IPS DF 19.7 (cell line): ENCODE measurements at regions not wholly inside any gene's neighbourhood (a gene's known extent, or its start where the extent isn't known, plus 50 kb on each side); places are given as distances from the start of the nearest gene placed in this dataset.

Experiments
- DNase-seq: peaks from one replicate; pipeline ENCODE4 v3.0.0-alpha.2; 2013; ENCODE audit warnings: low read depth, low spot score

DNA sequence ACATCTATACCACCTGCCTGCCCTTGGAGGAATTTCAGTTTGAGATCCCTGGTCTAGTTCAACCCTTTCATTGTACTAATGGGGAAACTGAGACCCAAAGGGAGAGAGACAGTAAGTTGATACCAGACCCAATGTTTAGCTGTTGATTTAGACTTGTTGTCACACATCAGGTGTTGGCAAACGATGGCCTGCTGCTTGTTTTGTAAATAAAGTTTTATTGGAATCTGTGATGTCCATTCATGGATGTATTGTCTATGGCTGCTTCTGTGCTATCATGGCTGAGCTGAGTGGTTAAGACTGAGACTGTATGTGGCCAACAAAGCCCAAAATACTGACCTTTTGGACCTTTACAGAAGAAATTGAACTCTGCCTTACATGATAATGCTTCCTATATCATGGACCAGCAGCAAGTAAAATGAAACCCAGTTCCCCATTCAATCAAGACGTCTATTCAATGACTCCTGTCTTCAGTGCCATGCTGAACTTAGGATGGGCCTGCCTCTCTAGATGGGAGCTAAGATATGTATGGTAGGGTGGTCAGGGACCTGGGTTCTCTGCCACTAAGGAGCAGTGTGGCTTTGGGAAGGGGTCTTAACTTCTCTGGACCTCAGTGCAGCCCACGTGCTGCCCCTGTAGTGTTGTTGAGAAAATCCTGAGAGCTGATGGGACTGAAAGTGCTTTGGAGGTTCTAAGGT is 111.0 kb downstream of the IRX5 start:
- no peak for DNase-seq

DNA sequence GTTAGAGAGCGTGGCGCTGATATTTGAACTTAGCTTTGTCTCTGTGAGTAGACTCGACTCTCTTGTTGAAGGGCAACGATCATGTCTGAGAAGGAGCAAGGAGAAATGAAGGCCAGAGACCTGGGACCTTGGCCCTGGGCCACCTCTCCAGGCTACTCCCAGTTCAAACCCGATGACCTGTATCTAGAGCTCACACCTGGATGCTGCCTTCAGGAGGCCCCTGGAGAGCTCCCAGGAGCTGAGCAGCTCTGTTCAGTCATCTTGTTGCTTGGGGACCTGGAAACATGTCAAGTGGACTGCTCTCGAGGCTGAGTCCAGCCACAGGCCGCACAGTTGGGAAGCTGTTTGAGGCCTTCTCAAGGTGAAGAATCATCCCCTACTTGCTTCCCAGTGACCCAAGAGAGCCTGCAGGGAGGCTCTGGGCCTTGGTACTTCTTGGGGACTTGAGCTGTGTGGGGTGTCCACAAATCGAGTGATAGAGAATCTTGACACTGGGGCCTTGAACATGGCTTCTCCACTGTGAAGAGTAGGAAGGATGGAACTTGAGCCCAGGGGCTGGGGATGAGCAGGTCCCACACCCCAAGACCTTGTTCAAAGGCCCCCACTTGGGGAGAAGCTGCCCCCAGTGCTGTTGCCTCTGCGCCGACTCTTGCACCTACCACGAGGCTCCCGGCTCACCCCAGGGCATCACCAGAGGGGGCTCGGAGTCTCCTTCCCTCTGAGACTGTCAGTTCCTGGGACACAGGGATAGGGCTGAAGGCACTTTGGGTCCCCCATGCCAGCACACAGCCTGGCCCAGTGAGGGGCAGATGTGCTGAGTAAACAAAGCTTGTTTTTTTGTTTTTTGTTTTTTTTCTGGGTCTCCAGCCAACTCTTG is 112.1 kb downstream of the IRX5 start:
- no peak for DNase-seq

DNA sequence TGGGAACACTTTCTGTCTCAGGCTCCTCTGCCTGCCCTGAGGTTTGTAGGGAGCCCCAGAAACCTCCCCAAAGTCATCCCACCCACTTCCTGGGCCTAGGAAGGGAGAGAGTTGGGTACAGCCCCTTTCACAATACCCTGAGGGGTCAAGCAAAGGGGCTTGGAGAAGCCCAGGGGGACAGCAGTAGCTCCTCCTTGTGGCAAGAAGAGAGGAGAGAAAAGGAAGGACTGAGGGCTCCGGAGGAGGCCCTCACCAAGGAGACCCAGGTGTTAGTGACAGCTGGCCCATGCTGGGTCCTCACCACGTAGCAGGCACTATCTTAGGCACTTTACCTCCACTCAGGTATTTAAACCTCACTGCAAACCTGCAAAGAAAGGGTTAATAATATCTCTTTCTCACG is 112.8 kb downstream of the IRX5 start:
- no peak for DNase-seq

DNA sequence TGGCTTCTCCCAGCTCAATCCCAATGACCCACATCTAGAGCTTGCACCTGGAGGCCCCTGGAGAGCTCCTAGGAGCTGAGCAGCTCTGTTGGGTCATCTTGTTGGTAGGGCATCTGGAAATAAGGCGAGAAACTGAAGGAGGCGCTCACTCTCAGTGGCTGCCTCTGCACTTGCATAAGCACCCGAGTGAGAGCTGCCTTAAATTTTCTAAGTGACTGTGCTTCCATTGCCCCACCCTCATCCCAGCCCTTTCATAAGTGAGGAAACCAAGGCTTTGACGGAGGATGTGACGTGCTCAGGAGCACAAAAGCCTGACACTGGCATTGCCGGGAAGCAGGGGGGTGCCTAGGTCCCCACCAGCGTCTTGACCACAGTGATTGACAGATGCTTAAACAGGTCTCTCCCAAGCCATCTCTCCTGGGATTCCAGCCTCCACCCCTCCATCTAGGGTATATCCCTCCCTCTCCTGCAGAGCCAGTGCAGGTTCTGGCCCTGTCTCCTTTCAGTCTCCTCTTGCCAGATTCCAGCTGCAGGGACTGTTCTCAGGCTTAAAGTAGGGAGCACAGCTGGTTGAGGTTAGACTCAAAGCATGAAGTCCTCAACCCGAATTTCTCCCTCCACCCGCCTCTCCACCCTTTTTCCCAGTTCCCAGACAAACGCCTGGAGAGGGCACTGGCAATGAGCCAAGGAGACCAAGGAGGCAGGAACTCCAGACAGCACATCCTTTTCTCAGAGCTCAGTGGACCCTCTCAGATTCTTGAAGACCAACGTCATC is 113.7 kb downstream of the IRX5 start:
- DNase-seq, result no peak

DNA sequence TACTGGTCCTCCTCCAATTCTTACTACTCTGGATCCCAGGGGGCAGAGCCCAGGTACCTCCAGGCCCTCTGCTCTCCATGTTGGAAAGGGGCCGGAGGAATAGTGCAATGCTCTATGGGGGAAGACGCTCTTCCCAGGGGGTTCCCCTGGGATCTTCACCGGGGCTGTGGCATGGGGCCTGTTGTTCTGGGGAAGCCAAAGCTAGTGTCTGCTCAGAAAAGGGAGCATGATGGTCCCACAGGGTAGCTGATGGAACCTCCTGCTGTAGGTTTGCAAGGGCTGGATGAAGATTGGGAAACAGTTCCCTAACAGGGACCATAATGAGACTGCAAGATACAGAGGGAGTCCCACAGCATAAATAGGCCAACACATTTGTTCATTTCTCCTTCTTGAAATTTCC is 114.7 kb downstream of the IRX5 start:
- no peak for DNase-seq

DNA sequence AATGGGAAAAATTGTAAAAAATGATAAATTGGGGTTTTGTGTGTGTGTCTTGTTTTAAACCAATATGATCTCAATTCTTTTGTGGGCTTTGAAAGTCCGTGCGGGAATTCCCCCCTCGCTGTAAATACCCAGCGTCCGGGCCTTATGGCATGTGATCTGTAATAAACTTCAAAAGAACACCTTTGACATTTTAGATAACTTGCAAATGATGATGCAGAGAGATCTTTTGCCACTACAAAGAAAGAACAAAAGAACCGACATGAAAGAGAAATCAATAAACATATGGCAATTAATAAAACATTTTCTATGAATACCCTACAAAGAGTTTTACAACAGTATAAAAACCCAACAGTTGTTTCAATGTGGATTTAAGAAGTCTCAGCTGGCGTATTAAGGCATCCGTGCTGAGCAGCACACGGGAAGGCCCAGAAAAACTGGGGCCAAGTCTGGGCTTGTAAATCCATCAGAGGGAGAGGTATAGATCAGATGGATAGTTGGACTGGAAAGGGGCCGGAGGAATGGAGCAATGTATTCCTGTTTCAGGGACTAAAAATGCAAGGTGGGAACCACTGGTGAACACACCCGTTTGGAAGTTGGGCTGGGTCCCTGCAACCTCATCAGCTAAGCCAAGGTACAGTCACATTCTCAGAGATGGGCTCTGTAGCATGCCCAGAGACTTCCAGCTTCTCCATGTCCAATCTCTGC is 115.2 kb downstream of the IRX5 start:
- DNase-seq, result no peak

DNA sequence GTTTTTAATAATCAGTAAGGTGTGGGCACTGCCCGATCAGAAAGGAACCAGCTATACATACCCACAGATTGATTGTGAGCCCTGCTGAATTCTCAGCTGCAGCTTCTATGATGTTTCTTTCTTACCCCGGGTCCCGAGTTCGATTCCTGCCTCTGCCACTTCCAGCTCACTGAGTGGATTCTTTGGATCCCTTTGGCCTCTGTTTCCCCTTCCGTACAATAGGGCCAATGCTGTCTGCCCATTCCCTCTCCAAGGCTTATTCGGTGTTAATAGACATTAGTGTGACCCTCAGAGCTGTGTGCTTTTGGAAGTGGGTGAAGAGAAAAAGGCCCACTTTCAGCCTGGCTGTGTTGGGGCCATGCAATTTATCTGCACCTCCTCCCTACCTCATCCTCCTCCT is 115.8 kb downstream of the IRX5 start:
- no peak for DNase-seq

DNA sequence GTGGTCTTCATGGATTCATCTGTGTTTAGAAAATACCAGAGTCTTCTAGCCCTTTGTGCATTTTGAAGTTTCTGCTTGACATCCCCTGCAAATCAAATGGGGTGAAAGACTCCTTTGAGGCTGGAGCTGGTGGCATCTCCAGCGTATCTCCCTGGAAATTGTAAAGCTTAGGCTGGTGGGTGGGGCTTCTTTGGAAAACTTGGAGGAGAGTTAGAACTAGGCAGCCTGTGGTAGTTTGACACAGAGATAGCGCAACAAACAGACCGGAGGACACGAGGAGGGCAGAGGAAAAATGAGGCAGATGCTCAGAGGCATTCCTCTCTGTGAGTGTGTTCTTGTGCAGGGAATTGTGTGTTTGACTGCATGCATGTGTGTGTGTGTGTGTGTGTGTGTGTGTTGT is 116.3 kb downstream of the IRX5 start:
- no peak for DNase-seq

DNA sequence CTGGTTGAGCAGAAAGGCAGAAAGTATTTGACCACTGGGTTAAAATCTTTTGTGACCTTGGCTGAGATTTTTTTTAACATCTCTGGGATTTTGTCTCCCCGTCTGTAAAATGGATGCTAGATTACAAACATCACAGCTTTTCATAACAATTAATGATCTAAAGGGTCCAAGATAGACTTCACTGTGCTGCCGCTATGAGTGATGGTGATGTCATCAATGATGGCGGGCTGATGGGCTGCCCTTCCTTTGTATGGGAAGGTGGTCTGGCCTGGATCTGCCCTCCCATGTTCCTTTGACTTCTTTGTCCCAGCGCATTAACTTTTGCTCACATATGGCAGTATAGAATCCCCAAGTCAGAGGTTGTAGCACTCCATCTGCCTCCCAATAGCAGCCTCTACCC is 116.7 kb downstream of the IRX5 start:
- DNase-seq, result no peak

DNA sequence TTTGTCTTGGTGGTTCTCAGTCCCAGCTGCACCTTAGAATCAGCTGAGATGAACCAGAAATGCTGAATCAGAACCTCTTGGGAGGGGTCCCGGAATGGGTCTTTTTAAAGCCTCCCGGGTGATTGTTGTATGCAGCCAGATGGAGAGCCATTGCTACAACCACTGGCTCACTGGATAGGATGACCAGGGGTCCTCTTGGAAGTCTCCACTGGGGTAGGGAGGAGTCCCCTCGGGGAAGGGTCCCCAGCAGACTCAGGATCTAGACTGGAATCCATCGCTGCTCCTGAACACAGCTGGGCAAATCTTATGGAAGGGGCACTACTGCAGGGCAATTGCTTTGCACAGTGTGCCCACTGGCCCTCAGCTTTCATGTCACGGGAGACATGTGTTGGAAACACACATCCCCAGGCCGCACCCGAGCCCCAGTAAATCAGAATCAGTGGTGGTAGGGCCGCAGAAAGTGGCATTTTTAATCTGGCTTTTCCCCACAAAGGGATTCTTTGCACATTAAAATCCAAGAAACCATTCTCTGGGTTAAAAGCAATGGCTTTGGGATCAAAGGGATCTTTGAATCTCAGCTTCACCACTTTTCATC is 117.3 kb downstream of the IRX5 start:
- no peak for DNase-seq

DNA sequence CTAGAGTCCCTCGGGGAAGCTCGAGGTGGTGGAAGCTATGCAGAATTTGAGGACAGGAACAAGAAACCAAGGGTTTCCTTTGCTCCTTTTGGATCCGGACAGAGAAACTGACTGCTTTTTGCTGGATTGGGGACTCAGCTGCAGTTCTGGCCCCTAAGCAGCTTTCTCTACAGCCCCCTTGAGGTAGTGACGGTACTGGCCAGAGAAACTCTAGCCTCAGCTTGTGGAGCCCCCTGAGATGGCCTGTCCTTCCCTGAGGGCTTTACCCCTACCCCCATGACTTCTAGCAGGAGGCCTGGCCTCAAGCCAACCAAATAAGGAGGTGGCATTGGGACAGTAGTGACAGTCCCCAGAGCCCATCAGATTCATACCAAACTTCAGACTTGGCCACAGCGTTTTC is 118.1 kb downstream of the IRX5 start:
- no peak for DNase-seq

DNA sequence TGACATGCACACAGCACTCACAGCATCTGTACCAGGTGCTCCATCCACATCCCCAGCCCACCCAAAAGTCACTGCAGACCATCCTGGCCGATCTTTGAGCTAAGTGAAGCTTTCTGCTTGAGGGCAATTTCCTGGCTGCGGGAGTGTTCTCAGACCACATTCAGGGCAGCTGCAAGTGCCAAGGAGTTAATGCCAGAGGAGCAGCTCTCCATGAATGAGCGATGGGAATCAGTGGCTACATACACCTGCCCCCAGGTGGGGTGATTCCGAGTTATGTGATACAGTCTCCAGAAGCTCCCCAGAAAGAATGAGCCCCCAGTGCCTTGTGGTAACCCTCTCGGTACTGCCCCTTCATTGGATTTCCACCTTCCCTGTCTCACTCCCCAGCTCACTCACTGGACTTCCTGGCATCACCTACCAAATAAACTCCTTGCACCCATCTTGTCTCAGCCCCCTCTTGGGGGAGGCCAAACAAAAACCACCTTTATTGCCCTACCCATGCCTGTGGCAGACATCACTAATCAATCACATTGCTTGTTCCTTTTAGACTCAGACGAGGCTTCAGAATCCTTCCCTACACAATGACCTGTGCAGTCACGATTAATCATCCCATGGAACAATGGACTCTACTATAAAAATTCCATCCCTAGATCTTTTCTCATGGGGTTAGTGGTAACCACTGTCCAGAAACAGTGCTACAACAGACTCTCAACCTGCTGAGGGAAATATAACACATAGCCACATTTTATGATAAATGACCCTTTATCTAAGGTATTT is 121.1 kb downstream of the IRX5 start:
- no peak for DNase-seq

DNA sequence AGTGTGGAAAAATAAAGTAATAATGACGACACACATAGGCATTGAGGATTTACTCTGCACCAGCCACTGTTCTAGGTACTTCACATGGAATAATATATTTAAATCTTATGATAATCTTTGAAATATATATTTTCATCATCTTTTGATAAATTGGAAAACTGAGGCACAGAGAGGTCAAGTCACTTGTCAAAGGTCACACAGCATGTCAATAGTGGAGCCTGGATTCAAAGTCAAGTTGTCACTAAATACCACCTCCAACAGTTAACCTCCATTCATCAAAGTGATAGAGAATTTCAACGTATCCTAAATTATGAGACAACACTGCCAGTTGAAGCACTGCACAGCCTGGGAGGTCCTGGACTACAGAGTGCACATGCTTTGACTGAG is 121.7 kb downstream of the IRX5 start:
- DNase-seq, result no peak

DNA sequence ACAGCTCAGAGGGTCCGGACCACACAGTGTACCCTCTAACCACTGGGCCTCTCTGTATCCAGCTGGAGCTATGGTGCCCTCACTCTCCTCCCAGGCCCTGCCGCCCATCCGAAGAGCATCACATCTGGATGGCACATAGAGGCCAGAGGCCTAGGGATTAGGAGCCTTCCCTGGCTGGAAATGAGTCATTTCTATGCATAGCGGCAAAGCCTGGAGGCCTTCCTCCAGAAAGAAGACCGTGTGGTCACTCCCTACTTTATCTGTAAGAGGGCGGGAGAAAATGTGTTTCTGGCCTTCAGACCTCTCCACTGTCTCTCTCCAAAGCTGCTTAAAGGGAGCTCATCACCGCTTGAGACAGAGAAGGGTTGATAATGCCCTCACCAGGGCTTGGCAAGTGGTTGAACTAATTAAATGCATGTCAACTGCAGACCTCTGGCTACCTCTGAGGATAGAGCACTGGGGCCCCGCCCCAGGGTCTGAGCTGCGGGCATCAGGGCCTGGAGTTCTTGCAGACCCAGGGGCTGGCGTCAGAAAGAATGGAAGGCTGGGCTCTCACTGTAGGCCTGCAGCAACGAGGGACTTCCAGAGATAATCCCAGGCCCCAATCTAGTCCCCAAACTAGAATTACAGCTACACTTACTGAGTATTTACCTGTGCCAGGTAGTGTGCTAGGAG is 122.2 kb downstream of the IRX5 start:
- DNase-seq, result no peak

DNA sequence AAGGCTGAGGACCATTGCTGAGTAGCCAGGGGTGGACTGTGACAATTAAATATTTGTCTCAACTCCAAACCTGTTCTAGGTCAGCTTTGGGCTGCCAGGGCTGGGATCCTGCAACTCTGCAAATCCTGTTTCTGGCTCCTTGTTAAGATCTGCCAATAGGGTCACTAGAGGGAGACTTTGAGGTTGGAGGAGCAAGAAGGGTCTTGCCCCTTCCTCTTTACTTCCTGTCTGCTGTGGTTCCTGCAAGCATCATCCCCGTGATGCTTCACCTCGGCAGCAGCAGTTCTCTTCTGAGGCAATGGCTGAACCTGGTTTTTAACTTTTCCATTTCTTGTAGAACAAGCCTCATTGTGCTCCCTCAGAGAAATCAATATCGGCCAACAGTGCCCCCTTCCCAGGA is 124.6 kb downstream of the IRX5 start:
- DNase-seq, result peak; percentile 9

DNA sequence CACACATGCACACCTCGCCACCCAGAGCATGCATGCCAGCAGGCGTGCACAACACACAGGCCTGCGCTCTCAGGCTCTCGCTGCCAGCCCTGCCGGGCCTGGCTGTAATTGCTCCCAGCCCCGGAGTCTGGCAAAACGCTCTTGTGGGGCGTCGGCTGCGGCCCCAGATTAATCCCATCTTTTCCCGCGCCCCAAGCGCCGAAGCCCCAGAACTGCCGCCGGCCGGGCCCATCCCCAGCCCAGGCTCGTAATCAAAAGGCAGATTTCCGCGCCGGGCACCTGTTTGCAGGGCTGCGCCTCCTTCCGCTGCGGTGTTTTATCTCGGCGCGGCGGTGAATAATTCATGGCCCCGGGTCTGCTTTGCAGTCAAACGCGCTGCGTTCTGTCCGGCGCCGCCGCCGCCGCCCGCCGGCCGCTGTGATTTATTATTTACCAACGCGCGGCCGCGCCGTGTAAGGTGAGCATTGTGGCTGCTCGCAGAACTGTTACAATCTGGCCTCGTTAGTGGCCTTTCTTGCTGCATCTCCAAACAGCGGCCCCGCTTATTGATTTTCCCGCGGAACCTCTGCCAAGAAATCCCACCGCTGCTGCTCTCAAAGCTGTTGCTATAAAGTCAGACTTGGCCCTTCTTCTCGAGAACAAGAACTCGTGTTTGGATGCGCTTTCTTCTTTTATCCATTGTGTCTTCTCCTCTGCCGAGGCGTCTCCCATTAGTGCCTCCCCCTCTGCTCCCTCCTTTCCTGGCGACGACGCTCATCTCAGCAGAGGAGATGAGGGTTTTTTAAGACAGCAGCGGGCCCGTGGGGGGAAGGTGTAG is 126.1 kb downstream of the IRX5 start:
- DNase-seq, result peak; percentile 15

DNA sequence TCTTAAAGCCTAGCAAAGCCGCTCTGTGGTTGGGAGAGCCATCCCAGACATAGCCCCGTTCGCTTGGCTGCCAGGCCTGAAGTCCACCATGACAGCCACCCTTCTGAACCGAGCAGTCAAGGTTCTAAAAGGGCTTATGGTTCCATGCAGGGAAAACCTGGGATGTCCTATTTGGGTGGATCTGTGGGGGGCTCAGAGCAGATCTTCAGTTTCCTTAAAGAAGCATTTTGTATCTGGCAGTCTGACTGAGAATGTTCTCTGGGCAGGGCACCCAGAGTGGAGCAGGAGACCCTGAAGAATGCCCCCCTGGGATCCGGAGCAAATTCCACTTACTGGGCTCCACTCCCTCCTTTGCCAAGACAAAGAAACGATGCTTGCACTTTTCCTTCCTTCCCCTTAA is 127.2 kb downstream of the IRX5 start:
- no peak for DNase-seq

DNA sequence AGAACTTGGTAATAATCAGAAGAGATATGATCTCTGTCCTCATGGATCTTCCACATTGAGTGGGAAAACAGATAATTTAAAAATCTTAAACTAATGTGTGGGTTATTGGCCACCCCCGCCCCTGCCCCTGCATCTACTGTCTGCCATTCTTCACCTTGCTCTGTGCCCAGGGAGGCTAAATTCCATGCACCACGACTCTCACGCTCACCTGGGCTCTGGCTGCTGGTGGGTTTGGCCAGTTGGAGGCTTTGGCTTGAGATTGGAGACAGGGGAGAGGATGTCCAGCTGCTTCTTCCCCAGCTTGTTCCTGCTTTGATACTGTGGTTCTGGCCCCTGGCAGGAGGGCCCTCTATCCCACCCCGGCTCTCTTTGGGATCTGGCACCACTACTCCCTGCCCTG is 127.9 kb downstream of the IRX5 start:
- no peak for DNase-seq

DNA sequence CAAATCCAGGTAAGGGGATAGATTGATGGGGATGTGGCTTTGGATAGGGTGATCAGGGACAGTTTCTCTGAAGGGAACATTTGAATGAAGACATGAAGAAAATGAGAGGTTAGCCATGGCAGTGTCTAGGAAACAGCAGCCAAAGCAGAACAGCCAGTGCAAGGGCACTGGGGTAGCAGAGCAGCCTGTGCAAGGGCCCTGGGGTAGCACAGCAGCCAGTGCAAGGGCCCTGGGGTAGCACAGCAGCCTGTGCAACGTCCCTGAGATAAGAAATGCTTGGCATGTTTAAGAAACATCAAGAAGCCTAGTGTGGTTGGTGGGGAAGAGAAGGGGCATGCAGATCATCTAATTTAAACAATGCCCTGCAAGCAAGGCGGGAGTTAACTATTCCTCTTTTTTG is 128.5 kb downstream of the IRX5 start:
- no peak for DNase-seq
